GM19025 (cell line): ENCODE measurements at regions not wholly inside any gene's neighbourhood (a gene's known extent, or its start where the extent isn't known, plus 50 kb on each side); places are given as distances from the start of the nearest gene placed in this dataset.
A peak's percentile ranks its signal among the peaks of the same experiment; 100 is the strongest.

Source experiments
- ATAC-seq: cut with Tn5 transposase; IDR thresholded peaks from one replicate; pipeline ENCODE4 v1.9.1; 2021; ENCODE audit warnings: mild to moderate bottlenecking, low read depth, moderate library complexity; ENCODE audit not compliant: unreplicated experiment

- ATAC-seq: no peak
Observed at GRCh38 chr5:74209571-74209970, 431.0 kb downstream of the ENC1 start.

DNA sequence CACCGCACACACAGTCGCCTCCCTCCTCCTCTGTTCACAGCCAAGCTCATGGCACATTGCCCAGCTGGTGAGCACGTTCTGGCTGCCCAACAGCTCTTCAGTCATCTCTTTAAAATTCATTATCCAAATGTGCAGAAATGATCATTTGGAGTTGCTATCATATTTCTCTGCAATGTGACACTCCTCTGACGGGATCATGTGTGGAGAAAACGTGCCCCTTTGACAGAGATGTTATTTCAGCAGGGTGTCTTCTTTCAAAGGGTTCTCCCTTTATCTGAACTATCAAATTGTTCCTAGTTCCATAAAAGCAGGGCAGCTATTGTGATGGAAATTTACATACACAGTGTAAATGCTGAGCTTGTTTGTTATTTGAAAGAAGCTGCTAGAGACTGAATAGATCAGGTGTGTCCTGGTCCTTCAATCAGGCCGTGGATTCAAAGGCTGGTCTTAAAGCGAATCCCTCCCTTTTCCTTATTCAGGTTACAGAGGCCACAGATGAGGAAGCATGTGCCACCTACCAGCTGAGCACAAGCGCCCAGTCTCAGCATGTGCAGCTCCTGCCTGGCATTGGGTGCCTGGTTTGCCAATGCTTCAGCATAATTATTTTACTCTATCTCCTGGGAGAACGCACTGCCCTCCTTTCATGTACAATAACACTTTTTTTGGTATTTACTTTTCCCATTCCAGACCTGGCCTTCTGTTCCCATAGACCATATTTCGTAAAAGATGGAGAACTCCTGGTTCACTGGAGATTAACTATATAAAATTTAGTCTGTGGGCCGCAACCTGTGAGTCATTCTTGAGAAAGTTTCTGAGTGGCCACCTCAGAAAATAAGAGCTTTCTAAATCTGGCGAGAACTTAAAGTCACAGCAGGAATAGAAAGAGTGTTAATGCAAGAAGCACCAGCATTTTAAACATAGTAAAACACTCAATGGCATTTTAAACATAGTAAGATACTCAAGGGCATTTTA lies 433.7 kb downstream of the ENC1 start:
- no peak for ATAC-seq

GRCh38 chr5:74205767-74206578 lies 434.6 kb downstream of the ENC1 start:
- ATAC-seq: no peak

DNA sequence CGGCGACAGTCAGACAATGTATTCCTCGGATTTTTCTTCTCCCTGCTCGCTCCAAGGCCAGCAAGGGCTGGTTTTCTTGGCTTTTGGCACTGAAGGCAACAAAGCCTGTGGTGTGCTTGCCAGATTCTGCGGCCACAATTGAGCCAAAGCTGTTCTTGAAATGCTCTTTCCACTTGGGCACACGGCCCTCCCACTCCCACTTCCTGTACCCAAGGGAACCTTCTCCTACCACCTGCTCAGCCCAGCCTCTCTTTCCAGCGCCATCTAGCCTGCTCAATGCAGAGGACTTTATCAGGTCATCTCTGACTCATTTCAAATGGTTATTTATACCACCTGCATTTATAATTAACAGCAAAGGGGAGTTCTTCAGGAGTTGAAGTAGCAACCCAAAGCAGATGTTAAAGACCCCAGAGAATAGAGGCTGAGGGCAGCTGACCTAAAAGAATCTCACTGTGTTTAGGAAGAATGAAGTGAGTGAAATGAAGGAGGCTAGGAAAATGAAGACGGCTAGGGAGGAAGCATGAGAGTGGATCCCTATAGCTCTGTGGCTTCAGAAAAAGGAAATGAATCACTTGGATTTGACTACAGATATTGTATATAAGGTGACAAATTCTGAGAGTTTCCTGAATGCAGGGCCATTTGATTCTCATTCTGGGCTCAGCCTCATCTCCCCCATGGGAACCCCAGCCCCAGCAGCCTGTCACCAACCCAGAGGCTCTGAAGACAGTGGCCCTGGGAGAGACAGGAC lies 439.0 kb downstream of the ENC1 start:
- ATAC-seq: peak; percentile 65

DNA sequence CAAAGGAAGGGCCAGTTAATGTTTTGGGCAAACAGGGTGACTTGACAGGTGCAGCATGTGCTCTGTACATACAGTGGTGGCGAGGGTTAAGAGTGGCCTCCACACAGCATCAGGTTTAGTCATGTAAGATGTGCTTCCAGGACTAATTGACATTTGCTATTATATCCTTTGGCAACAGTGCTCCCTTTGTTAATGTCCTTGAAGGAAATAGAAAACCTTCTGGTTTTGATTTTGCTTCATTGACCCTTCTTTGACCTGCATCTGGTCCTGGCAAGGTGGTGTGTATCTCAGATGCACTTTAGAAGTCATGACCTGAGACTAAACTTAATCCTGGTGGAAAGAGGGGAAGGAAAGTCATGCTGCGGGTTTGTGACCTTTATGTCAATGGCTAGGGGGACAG lies 440.0 kb downstream of the ENC1 start:
- ATAC-seq: no peak

DNA sequence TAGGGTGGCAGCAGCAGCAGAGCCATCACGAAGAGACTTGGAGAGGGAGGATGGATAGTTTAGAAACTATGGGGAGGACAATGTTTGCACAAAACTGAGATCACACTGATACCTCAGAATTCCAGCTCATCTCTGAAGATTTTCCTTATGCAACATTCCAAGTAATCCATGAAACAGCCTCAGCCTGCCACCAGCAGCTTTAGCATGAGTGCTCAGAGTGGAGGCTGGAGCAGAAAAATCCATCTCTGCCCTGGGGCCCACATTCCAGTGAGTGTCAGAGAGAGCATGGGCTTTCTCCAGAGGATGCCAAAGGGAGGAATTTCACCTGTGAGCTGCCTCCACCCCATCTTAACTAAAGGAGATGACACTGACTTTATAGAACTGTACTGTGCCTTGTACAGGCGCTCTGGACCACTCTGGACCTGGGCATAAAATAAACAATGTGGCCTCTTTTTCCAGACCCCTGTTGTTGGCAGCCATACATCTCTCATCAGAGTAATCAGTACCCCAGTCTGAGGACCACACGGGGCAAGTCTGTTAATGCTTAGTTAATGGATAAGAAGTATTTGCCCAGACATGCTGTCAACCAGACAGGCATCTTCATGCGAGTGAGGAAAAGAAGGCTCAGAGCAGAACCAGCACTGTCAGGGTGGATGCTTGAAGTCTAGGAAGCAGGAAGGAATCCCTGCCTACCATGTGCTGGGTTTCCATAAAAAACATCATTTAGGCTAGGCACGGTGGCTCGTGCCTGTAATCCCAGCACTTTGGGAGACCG lies 440.9 kb downstream of the ENC1 start:
- no peak for ATAC-seq

- peak; percentile 27 for ATAC-seq
Observed at GRCh38 chr5:74199005-74199404, 441.5 kb downstream of the ENC1 start.

DNA sequence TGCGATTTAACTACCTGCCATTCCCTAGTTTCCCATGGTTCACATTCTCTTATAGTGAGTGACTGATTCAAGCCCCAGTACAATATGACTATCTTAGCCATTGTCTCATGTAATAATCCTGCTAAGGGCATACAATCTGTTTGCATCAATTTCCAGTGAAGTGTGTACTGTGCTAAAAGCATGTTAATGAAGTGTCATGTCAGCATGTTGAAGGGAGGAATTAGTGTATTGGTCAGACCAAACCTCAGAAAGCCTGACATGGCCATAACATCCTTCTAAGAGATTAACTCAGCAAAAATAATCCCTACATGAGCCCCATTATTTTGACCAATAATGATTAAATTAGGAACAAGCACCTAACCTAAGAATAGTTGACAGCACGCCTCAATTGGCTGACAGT lies 442.4 kb downstream of the ENC1 start:
- no peak for ATAC-seq

DNA sequence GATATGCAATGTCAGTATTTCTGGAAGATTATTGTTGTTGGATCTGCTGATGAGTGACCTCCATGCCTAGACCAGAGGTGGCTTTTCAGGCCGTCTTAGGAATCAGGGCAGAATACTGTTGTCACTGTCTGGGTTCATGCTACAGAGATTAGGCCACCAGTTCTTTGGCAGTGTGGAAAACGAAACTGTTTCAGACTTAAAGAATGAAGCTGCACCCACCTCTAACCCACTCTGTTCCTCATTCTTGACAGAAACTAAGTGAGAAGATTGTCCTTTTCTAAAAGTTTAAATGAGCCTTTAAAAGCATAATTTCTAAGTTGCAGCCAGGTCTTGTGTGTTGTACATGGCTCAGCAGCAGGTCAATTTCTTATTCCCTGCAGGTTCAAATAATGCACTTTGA lies 444.3 kb downstream of the ENC1 start:
- peak; percentile 61 for ATAC-seq

- ATAC-seq: no peak
Observed at GRCh38 chr5:74194196-74194595, 446.3 kb downstream of the ENC1 start.

DNA sequence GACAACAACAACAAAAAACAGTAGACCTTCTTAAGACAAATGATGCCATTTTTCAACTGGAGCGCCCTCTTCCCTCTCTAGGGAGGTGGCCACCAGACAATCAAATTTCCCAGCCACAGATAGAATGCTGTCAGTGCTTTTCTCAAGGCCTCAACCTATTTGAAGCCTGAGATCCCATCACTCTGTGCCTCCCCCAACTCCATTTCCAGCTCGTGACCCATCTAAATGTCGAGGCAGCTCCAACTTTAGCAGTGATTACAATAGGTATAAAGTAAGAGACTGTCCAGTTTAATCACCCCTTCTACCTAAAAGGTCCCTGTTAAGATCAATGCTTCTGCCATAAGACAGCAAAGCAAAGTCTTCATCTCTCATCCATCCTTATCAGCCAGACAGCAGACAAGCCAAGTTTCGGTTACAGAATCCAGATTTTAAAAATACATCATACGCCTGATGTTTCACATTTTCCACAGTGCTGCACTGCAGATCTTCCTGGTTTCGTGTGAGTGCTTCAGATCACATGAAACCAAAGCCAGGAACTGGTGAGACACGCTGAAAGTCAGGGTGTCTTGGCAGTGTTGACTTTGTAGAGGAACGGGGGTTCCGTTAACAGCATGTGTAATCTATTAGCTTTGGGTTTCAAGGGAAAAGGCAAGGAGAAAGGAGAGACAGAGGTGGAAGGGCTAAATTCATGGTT lies 447.8 kb downstream of the ENC1 start:
- ATAC-seq: no peak

GRCh38 chr5:74188351-74189105 lies 452.0 kb downstream of the ENC1 start:
- no peak for ATAC-seq

- ATAC-seq: no peak
Observed at GRCh38 chr5:74187757-74188156, 452.8 kb downstream of the ENC1 start.

DNA sequence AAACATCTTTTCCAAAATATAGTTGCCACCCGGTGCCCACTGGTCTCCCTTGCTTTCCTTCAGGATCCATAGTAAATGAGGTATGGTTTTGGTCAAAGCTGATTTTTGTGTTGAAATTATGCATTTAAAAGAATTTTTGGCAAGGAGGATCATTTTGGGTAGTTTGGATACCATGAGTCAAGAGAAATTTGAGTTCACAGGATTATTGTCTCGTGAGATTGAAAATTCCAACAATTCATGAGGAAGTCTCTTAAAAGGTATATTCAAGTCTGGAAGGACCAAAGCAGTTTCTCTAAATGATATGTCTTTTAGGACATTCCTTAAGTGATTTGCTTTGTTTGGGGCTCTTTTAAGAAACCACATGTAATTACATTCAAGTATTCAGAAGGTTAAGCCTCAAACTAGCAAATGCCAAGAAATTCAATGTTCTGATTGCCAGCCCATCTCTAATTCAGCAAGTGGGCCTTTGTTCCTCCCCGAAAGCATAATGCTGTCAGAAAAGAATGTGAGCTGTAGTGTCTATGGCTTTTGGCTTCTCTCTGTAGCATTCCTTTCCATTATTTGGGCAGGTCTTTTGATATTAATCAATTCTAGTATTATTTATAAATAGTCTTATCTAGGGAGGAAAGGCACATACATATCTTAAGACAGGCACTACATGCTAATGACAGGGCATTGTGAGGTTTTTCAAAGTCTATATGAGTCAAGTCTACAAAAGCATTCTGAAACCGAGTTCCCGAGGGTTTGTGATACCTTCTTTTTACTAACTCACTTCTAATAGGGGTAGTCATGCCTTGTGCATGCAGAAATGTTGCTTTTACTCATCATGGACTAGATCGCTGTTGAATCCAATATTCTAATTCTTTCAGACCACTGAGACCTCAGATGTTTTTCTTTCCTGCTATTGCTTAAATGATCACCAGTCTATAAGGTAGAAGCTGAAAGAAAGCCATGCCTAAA lies 453.9 kb downstream of the ENC1 start:
- ATAC-seq: no peak

DNA sequence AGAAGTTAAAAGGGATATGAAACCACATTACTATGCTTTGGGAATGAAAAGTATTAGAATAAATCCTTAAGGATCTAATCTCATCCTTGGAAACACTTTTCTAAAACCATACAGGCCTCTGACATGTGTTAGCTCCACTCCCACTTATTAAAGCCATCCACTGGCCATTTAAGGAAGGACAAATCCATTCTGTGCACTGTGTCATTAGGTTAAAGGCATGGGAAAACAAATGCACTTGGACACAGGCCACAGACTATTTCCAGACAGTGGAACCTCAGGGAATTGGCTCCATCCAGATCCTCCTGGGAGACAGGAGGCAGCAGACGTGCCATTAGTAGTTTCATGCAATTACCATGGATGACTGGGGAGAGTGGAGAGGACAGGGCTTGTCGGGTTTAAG lies 454.9 kb downstream of the ENC1 start:
- no peak for ATAC-seq

DNA sequence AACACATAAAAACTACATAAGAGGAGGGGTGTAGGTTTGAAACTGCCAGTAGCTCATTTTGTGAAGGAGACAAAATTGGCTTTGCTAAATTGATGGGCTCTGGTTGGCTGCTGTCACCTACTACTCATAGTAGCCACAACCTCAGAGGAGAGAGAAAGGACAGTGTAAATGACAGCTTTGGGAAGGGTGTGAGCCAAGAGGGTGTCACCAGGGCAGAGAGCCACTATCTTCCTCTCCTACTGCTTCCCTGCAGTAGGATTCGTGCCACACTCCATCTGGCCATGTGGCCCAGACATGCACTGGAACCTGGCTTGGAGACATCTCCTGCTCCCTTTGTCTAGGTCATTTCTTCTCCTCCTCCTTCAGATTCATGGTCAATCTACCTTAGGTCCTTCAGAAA lies 455.9 kb downstream of the ENC1 start:
- no peak for ATAC-seq

- no peak for ATAC-seq
Observed at GRCh38 chr5:74183041-74183440, 457.5 kb downstream of the ENC1 start.

DNA sequence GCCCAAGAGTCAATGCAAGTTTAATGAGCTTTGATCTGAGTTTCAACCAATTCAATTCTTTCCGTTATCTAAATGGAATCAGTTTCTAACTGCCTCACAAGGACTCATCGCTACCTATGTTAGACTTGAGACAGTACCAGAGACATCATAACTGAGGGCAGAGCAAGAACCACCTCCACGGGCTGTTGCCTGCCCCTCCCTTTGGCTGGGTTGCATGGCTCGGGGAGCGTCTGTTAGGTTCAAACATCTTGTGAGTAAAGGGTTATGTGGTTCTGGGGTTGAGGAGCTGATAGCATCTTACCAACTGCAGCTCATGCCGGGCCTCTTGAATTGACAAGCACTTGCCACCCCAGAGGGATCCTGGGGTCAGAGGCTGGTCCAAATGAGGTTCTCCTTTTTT lies 457.9 kb downstream of the ENC1 start:
- ATAC-seq: no peak
